Panc1 (cell line): ENCODE measurements at regions not wholly inside any gene's neighbourhood (a gene's known extent, or its start where the extent isn't known, plus 50 kb on each side); places are given as distances from the start of the nearest gene placed in this dataset.

Experiments
- CTCF ChIP-seq: fragments of 450-650 bp; IDR thresholded peaks from 2 replicates; pipeline ENCODE4 v1.5.1; 2017; ENCODE audit warnings: mild to moderate bottlenecking
- POLR2AphosphoS5 ChIP-seq: IDR thresholded peaks from 2 replicates; pipeline ENCODE4 v1.6.1; 2012; ENCODE audit warnings: mild to moderate bottlenecking, low read depth, low read length, moderate library complexity
- REST ChIP-seq, 2 experiments: IDR thresholded peaks; 2 replicates each; pipeline ENCODE4 v1.6.1; 2011 to 2012; ENCODE audit warnings: low read depth in 2 of 2, control low read depth in 1 of 2, low read length in 1 of 2, mild to moderate bottlenecking in 1 of 2, moderate library complexity in 1 of 2; ENCODE audit not compliant: insufficient read depth in 1 of 2
- SIN3A ChIP-seq: IDR thresholded peaks from 2 replicates; pipeline ENCODE4 v1.6.1; 2012; ENCODE audit warnings: low read depth, mild to moderate bottlenecking, low read length, moderate library complexity, borderline replicate concordance; ENCODE audit not compliant: insufficient read depth
- TCF7L2 ChIP-seq: IDR thresholded peaks from 2 replicates; pipeline ENCODE4 v1.6.1; 2011; ENCODE audit warnings: mild to moderate bottlenecking, low read depth, low read length, inconsistent platforms

GRCh38 chr21:43348170-43348766 is 78.7 kb downstream of the SIK1 start:
- no peak for TF ChIP-seq CTCF
- no peak for TF ChIP-seq REST (IDR thresholded peaks at IDR 0.05; ENCODE audit: insufficient read depth in 1 of 2, low read depth in 2 of 2, low read length in 1 of 2)
- no peak for TF ChIP-seq SIN3A
- no peak for TF ChIP-seq TCF7L2
- no peak for TF ChIP-seq POLR2AphosphoS5
